ENCODE measurements at regions not wholly inside any gene's neighbourhood (a gene's known extent, or its start where the extent isn't known, plus 50 kb on each side); places are given as distances from the start of the nearest gene placed in this dataset.
"Not testable (repeated sequence)": the region's sequence is repeated elsewhere in the genome, so short reads cannot be mapped to it uniquely, and the experiment has no call there.

DNA sequence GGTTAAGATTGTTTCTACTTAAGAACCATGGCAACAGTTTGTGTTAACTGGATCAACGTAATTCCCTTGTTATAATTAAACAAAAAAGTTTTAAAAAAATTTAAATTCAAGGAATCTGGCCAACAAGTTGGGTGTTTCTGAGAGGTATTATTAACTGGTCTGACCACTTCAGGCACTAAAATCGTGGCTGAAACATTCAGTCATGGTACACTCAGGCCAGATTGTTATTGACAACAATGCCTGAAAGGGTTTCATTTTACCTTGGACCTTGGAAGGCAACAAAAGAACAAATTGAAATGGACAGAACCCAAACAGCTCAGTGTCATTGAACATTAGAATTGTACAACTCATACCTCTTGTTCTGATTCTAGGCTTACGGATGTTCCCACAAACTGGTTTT, 103.3 kb upstream of the ARMC3 start:
- no peak for DNase-seq

- DNase-seq = no peak
These were observed 104.7 kb upstream of the ARMC3 start for GRCh38 chr10:22823109-22823508.

DNA sequence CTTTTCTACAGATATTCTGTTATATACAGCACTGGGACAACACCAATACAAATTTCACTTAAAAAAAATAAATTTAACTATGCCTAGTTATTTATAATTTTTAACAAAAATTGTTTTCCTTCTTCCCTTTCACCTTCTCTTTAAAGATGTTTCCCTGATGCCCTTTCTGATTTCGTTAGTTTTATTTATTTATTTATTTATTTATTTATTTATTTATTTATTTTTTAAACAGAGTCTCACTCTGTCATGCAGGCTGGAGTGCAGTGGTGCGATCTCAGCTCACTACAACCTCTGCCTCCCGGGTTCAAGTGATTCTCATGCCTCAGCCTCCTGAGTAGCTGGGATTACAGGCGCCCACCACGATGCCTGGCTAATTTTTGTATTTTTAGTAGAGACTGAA, 105.9 kb upstream of the ARMC3 start:
- DNase-seq = not testable (repeated sequence)

DNA sequence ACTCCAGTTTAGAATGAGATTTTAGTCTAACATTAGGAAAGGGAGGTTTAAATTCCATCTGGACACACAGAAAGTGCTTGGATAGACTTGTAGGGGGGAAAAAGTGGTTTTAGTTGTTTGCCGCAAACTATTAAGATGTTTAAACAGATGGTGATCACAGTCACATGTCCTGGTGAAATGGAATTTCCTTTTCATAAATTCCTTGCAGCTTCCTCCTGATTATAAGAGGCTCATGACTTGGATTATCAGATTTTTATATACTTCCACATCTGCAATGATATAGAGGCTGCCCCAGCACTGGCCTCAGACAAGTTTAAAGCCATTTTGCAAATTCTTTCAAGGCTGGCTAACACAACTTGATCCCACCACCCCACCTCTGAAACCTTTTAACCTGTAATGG, 106.4 kb upstream of the ARMC3 start:
- DNase-seq = no peak

DNA sequence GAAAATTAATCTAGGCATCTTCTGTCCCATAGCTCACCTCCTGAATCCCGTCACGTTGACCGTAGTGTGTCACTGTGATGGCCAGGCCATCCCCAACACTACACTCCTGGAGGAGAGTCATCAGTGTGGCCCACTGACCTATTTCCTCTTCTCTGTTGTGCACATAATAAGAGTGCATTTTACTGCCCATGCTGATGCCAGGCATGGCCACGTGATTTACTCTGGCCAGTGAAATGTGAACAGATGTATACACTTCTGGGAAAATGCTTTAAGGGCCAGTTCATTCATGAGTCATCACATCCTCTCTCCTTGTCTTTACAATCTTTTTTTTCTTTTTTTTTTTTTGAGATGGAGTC, 101.9 kb upstream of the PIP4K2A start:
- DNase-seq = peak in 1 of 2 donors; percentile 3

DNA sequence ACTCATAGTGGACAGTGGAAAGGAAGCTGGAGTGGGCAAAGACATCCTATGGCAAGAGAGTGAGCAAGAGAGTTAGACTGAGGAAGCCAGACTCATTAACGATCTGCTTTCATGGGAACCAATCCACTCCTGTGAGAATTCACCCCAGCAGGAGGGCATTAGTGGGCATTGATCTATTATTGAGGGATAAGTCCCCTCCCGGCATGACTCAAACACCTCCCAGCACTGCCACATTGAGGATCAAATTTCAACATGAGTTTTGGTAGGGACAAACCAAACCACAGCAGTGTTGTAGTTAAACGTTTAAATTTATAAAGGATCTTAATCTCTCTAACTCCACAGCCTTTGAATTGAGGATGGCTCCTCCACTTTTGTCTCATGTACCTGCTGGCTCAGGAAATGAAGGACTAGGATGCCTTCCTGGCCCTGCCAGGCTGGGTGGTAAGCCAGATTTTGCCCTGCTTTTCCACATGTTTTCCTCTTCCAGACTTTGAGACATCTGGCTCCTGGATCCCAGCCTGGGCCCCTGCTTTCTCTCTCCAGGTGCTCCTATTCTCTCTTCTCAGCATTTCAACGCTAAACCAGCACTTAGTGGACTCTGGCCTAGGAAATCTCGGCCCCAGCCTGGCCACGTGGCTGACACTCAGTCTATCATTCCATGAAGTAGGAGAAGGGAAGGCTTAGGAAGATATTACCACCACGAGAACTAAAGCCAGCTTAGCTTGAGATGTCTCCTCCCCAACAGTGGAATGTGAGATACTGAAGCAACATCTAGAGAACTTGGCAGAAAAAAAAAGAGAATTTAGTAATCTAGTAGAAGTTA, 96.5 kb upstream of the PIP4K2A start:
- DNase-seq = no peak

DNA sequence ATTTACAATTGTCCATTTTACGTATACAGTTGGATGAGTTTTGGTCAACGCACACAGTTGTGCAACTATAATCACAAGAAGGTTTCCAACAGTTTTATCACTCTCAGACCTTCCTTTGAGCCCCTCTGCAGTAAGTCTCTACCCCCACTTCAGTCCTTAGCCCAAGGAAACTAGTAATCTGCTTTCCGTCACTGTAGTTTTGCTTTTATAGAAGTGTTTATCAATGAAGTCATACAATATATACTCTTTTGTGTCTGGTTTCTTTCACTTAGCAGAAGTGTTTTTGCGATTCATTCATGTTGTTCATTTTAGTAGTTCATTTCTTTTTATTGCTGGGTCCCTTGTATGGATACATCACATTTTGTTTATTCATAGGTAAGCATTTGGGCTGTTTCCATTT, 92.9 kb upstream of the PIP4K2A start:
- no peak for DNase-seq

GRCh38 chr10:22805304-22805703, 90.9 kb upstream of the PIP4K2A start:
- DNase-seq = no peak

GRCh38 chr10:22803261-22803885, 89.0 kb upstream of the PIP4K2A start:
- no peak for DNase-seq

DNA sequence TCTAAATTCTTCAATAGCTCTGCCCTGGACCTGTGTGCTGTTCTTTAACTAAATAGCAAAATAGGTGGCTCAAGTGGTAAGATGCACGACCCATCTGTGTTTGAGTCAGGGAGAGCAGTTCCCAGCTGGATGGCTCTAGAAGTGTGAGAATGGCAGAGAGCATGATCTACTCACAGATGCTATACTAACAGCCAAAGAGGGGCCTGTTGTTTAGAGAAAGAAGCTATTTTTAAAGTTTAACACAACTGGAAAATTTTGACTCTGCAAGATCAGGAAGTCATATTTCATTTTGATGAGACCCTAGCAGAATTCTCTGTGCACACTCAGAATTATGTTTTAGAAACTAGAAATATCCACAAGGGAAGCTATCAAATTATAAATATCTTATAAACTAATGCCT, 87.4 kb upstream of the PIP4K2A start:
- no peak for DNase-seq

DNA sequence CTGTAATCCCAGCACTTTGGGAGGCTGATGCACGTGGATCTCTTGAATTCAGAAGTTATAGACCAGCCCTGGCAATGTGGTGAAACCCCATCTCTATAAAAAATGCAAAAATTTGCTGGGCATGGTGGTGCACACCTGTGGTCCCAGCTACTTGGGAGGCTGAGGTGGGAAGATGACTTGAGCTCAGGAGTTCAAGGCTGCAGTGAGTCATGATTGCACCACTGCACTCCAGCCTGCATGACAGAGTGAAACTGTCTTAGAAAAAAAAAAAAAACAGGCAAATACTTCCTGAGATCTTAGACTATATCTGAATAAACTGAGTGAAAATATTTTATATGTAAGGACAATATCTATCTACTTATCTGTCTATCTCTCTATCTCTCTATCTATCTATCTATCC, 83.4 kb upstream of the PIP4K2A start:
- DNase-seq = not testable (repeated sequence)

DNA sequence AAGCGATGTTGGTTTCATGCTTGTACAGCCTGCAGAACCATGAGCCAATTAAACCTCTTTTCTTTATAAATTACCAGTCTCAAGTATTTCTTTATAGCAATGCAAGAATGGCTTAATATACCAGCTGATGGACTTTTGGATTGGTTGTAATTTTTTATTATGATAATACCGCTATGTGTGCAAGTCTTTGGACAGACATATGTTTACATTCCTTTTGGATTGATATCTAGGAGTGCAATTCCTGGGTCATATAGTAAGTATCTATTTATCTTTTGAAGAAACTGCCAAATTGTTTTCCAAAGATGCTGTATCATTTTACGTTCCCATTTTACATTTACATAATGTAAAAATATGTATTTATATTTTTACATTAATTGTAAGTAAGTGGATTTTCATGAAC, 81.2 kb upstream of the PIP4K2A start:
- DNase-seq = no peak

DNA sequence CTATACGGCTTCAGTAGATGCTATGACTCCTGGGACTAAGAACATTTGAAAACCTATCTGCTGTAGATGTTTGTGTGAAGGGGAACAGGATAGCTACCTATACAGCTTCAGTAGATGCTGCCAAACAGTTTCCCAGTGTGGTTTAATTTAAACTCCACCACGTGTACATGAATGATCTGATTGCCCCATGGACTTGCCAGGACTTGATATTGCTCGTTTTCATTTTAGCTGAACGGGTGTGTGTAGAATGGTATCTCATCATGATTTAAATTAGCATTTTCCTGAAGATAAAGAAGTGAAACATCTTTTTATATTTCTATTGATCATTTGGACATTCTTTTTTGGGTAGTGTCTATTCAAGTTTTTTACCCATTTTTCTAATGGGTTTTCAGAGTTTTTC, 77.8 kb upstream of the PIP4K2A start:
- DNase-seq = no peak

DNA sequence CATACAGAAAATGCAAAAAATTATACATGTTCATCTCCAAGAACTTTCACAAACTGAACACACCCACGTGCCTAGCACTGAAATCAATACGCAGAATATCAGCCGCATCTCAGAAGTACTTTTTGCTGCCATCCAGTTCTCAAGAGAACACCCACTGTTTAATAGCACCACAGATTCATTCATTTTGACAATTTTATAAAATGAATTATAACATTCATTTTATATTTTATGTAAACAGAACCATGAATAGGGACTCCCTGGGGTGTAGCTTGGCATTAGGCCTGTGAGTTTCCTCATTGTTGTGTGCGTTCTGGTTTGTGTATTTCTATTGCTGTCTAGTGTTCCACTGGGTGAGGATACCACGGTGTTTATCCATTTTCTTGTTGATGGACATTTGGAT, 77.3 kb upstream of the PIP4K2A start:
- DNase-seq = no peak

- DNase-seq = no peak
These were observed 70.3 kb upstream of the PIP4K2A start for GRCh38 chr10:22784668-22785067.

GRCh38 chr10:22783807-22784206, 69.4 kb upstream of the PIP4K2A start:
- DNase-seq = no peak

DNA sequence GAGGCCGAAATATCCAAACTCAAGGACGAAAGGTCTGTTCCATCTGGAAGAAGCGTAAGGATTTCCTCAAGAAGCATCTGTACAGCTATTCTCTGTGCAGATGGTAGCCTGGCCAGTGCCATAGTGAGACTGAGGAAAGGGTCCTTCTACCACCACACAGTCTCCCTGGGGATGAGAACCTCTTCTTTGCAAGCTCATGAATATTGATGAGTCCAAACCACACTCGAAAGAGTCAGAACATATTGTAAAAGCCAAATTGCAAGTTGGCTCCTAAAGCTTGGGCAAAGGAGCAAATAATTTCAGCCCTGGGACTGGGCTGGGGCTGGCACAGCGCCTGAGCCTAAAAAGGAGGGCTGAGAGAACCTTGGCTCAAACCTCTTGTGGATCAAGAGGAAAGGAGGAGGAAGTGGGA, 66.1 kb upstream of the PIP4K2A start:
- DNase-seq = no peak

GRCh38 chr10:22779331-22780019, 65.1 kb upstream of the PIP4K2A start:
- no peak for DNase-seq

- DNase-seq = no peak
These were observed 59.7 kb upstream of the PIP4K2A start for GRCh38 chr10:22774102-22774501.

DNA sequence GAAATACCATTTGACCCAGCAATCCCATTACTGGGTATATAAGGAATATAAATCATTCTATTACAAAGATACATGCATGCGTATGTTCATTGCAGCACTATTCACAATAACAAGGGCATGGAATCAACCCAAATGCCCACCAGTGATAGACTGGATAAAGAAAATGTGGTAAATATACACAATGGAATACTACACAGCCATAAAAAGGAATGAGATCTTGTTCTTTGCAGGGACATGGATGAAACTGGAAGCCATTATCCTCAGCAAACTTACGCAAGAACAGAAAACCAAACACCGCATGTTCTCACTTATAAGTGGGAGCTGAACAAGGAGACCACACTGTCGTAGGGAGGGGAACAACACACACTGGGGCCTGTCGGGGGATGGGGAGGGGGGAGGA, 57.3 kb upstream of the PIP4K2A start:
- not testable (repeated sequence) for DNase-seq

DNA sequence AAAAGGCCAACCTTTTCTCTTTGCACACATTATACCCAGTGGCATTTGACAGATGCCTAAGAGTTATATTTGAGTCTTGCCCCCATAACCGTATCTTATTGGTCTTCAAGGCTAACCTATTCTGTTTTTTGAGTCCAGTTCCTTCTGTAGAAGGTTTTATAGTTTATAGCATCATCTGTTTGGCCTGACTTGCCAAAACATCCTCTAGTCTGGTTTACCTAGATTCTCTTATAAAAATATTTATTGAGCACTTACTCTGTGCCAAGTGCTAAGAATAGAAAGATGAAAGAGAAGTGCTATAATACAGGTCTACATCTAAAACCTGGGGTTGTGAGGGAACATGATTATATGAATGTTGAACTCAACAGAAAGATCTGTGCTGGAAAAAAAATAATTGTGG, 55.9 kb upstream of the PIP4K2A start:
- DNase-seq = no peak

DNA sequence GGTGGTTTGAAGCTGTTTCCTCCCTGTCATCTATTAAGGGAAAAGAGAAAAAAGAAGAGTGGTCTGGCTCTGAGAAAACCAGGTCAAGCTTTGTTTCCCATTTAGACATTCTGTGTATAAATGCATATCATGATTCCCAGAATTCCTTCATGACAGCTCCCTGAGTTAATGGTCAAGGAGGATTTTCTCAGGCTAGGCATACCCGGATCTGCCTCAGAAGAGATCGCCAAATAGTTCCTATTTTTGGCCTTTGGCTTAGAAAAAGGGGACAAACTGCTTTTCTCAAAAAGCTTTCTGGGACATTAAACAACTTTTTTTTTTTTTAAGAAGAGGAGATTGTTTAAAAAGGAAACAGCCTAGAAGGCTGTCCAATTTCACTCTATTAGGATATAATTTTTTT, 53.5 kb upstream of the PIP4K2A start:
- DNase-seq = no peak

- no peak for DNase-seq
These were observed 52.3 kb upstream of the PIP4K2A start for GRCh38 chr10:22766693-22767092.

All from CD4-positive, alpha-beta T cell treated with Interleukin-1 beta for 1 hour (primary cell).